H9 (cell line): ENCODE measurements at regions not wholly inside any gene's neighbourhood (a gene's known extent, or its start where the extent isn't known, plus 50 kb on each side); places are given as distances from the start of the nearest gene placed in this dataset.

Experiments used
- DNase-seq: peaks from one replicate; pipeline ENCODE4 v3.0.0-alpha.2; 2017
- H2AFZ ChIP-seq: one replicate; pipeline ENCODE4 v1.6.1; 2013; ENCODE audit warnings: mild to moderate bottlenecking, low read length, control low read depth, moderate library complexity
- H2AK5ac ChIP-seq: 2 replicates; pipeline ENCODE4 v1.6.1; 2013; ENCODE audit warnings: low read length, control low read depth, mixed read lengths; ENCODE audit not compliant: insufficient read length
- H2BK120ac ChIP-seq: one replicate; pipeline ENCODE4 v1.6.1; 2013; ENCODE audit warnings: low read depth, mild to moderate bottlenecking, low read length, control low read depth, inconsistent platforms; ENCODE audit not compliant: poor library complexity, severe bottlenecking
- H2BK12ac ChIP-seq: 2 replicates; pipeline ENCODE4 v1.6.1; 2013; ENCODE audit warnings: low read length, control low read depth, mixed read lengths, low read depth; ENCODE audit not compliant: insufficient read length
- H2BK15ac ChIP-seq: 2 replicates; pipeline ENCODE4 v1.6.1; 2013; ENCODE audit warnings: low read depth, low read length, control low read depth
- H2BK20ac ChIP-seq: one replicate; pipeline ENCODE4 v1.6.1; 2013; ENCODE audit warnings: low read depth, mild to moderate bottlenecking, low read length, control low read depth, inconsistent platforms; ENCODE audit not compliant: poor library complexity, severe bottlenecking
- H2BK5ac ChIP-seq: 2 replicates; pipeline ENCODE4 v1.6.1; 2013; ENCODE audit warnings: low read length, control low read depth, mixed read lengths; ENCODE audit not compliant: insufficient read length
- H3K14ac ChIP-seq: 2 replicates; pipeline ENCODE4 v1.6.1; 2013; ENCODE audit warnings: low read length, control low read depth; ENCODE audit not compliant: insufficient read depth
- H3K18ac ChIP-seq: 2 replicates; pipeline ENCODE4 v1.6.1; 2013; ENCODE audit warnings: low read depth, mild to moderate bottlenecking, mixed read lengths, low read length, control low read depth; ENCODE audit not compliant: insufficient read length
- H3K23ac ChIP-seq: 2 replicates; pipeline ENCODE4 v1.6.1; 2013; ENCODE audit warnings: low read length, control low read depth, mixed read lengths, low read depth; ENCODE audit not compliant: insufficient read length
- H3K23me2 ChIP-seq: 2 replicates; pipeline ENCODE4 v1.6.1; 2013; ENCODE audit warnings: low read depth, mild to moderate bottlenecking, mixed read lengths, low read length, control low read depth; ENCODE audit not compliant: insufficient read length, poor library complexity, severe bottlenecking
- H3K27ac ChIP-seq: 2 replicates; pipeline ENCODE4 v1.5.1; 2013; ENCODE audit warnings: low read length, control low read depth, mixed read lengths, low read depth; ENCODE audit not compliant: insufficient read length
- H3K27me3 ChIP-seq: 2 replicates; pipeline ENCODE4 v1.6.1; 2013; ENCODE audit warnings: low read length, control low read depth, inconsistent platforms; ENCODE audit not compliant: insufficient read depth
- H3K4ac ChIP-seq: 2 replicates; pipeline ENCODE4 v1.6.1; 2013; ENCODE audit warnings: low read depth, mild to moderate bottlenecking, control low read depth, inconsistent platforms, low read length, moderate library complexity
- H3K4me1 ChIP-seq: 2 replicates; pipeline ENCODE4 v1.6.1; 2013; ENCODE audit warnings: low read length, control low read depth, inconsistent platforms; ENCODE audit not compliant: insufficient read depth
- H3K4me2 ChIP-seq: 2 replicates; pipeline ENCODE4 v1.6.1; 2013; ENCODE audit warnings: low read length, control low read depth, mixed read lengths; ENCODE audit not compliant: insufficient read length, insufficient read depth
- H3K56ac ChIP-seq: 2 replicates; pipeline ENCODE4 v1.6.1; 2013; ENCODE audit warnings: low read depth, mild to moderate bottlenecking, mixed read lengths, low read length, control low read depth; ENCODE audit not compliant: insufficient read length
- H3K79me1 ChIP-seq: 2 replicates; pipeline ENCODE4 v1.6.1; 2013; ENCODE audit warnings: low read depth, mild to moderate bottlenecking, moderate library complexity, low read length, control low read depth, inconsistent platforms; ENCODE audit not compliant: insufficient read depth, poor library complexity, severe bottlenecking
- H3K79me2 ChIP-seq: 2 replicates; pipeline ENCODE4 v1.6.1; 2013; ENCODE audit warnings: low read length, control low read depth, inconsistent platforms; ENCODE audit not compliant: insufficient read depth
- H3K9ac ChIP-seq: 2 replicates; pipeline ENCODE4 v1.6.1; 2013; ENCODE audit warnings: low read length, control low read depth, mixed read lengths; ENCODE audit not compliant: insufficient read length; ENCODE audit errors: extremely low read depth
- H3K9me3 ChIP-seq: one replicate; pipeline ENCODE4 v1.6.1; 2013; ENCODE audit warnings: low read depth, low read length, inconsistent platforms; ENCODE audit not compliant: control insufficient read depth
- H3T11ph ChIP-seq: one replicate; pipeline ENCODE4 v1.6.1; 2013; ENCODE audit warnings: mild to moderate bottlenecking, low read length, control low read depth, inconsistent platforms
- H4K20me1 ChIP-seq: one replicate; pipeline ENCODE4 v1.6.1; 2013; ENCODE audit not compliant: control insufficient read depth, insufficient read length, insufficient read depth
- H4K5ac ChIP-seq: 2 replicates; pipeline ENCODE4 v1.6.1; 2013; ENCODE audit warnings: low read depth, mild to moderate bottlenecking, mixed read lengths, low read length, control low read depth; ENCODE audit not compliant: insufficient read length
- H4K8ac ChIP-seq: replicated peaks from 2 replicates; pipeline ENCODE4 v1.6.1; 2013; ENCODE audit warnings: low read length, control low read depth, mixed read lengths, low read depth; ENCODE audit not compliant: insufficient read length
- H4K91ac ChIP-seq: 2 replicates; pipeline ENCODE4 v1.6.1; 2013; ENCODE audit warnings: low read depth, mild to moderate bottlenecking, moderate library complexity, mixed read lengths, low read length, control low read depth; ENCODE audit not compliant: insufficient read length
- H3K27ac Mint-ChIP-seq, 3 experiments: 2 replicates in 2 of 3; 3 replicates in 1 of 3; pipeline ENCODE4 v1.8.0; 2020 to 2021; ENCODE audit warnings: mixed read lengths in 3 of 3, mild to moderate bottlenecking in 1 of 3, moderate library complexity in 1 of 3
- H3K27me3 Mint-ChIP-seq: 2 replicates; pipeline ENCODE4 v1.8.0; 2021; ENCODE audit warnings: low read depth, mild to moderate bottlenecking, moderate library complexity, mixed read lengths
- H3K36me3 Mint-ChIP-seq, 3 experiments: 2 replicates in 2 of 3; 3 replicates in 1 of 3; pipeline ENCODE4 v1.8.0; 2020 to 2021; ENCODE audit warnings: low read depth in 3 of 3, mixed read lengths in 3 of 3; ENCODE audit not compliant: insufficient read depth in 1 of 3
- H3K4me1 Mint-ChIP-seq, 2 experiments: 2 replicates each; pipeline ENCODE4 v1.8.0; 2020; ENCODE audit warnings: mixed read lengths in 2 of 2
- H3K4me3 Mint-ChIP-seq, 2 experiments: 2 replicates in 1 of 2; 3 replicates in 1 of 2; pipeline ENCODE4 v1.8.0; 2020 to 2021; ENCODE audit warnings: mild to moderate bottlenecking in 2 of 2, mixed read lengths in 2 of 2, moderate library complexity in 1 of 2
- H3K9me3 Mint-ChIP-seq, 2 experiments: 2 replicates in 1 of 2; 3 replicates in 1 of 2; pipeline ENCODE4 v1.8.0; 2020; ENCODE audit warnings: mild to moderate bottlenecking in 2 of 2, mixed read lengths in 2 of 2, moderate library complexity in 1 of 2
- TF ChIP-seq, protein P1 (sequence below): fragments of 200-600 bp; sonication (generic); conservative IDR thresholded peaks from 3 replicates; pipeline ENCODE4 v1.8.0; 2021; ENCODE audit warnings: antibody characterized with exemption, mild to moderate bottlenecking

DNA sequence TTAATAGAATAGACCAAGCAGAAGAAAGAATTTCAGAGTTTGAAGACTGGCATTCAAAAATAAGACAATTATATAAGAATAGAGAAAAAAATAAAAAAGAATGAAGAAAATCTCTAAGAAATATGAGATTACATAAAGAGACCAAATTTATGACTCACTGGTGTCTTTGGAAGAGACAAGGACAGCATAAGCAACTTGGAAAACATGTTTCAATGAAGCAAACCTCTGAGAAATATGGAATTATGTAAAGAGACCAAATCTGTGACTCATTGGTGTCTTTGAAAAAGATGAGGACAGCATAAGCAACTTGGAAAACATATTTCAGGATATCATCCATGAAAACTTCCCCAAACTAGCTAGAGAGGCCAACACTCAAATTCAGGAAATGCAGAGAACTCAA is 60.4 kb upstream of the LYPLAL1 start:
- Histone ChIP-seq H4K20me1 (no peaks in the 10 kb centered on the region), H4K91ac (no peak overlapping the region), H3K4me1 (no peaks in the 10 kb centered on the region), H2BK5ac (no peak overlapping the region), H3K79me1 (no peaks in the 10 kb centered on the region), H2BK15ac (no peak overlapping the region), H3K56ac (no peak overlapping the region), H2AFZ (no peak overlapping the region), H3T11ph (no peak overlapping the region), H3K4ac (no peak overlapping the region), H3K18ac (no peak overlapping the region), H2BK12ac (no peak overlapping the region), H3K27ac (no peak overlapping the region), H3K14ac (no peak overlapping the region), H3K9me3 (no peaks in the 10 kb centered on the region), H3K4me2 (no peak overlapping the region), H3K23me2 (no peaks in the 10 kb centered on the region), H3K23ac (no peak overlapping the region), H3K27me3 (no peaks in the 10 kb centered on the region; the same call in 1 of the 2 replicates), H4K5ac (no peak overlapping the region), H2BK120ac (no peak overlapping the region), H4K8ac (no peak overlapping the region), H2AK5ac (no peak overlapping the region), H2BK20ac (no peak overlapping the region), H3K79me2 (no peaks in the 10 kb centered on the region), H3K9ac (no peak overlapping the region)
- TF ChIP-seq, protein P1, sequence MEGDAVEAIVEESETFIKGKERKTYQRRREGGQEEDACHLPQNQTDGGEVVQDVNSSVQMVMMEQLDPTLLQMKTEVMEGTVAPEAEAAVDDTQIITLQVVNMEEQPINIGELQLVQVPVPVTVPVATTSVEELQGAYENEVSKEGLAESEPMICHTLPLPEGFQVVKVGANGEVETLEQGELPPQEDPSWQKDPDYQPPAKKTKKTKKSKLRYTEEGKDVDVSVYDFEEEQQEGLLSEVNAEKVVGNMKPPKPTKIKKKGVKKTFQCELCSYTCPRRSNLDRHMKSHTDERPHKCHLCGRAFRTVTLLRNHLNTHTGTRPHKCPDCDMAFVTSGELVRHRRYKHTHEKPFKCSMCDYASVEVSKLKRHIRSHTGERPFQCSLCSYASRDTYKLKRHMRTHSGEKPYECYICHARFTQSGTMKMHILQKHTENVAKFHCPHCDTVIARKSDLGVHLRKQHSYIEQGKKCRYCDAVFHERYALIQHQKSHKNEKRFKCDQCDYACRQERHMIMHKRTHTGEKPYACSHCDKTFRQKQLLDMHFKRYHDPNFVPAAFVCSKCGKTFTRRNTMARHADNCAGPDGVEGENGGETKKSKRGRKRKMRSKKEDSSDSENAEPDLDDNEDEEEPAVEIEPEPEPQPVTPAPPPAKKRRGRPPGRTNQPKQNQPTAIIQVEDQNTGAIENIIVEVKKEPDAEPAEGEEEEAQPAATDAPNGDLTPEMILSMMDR: no peak
- no peak overlapping the region for H3K4me3 Mint-ChIP-seq
- no peak overlapping the region for H3K27ac Mint-ChIP-seq
- H3K27me3 Mint-ChIP-seq: peaks cover 2% of the 10 kb centered on the region; the same call in 1 of the 2 replicates
- H3K4me1 Mint-ChIP-seq: no peaks in the 10 kb centered on the region
- H3K36me3 Mint-ChIP-seq: peaks cover 2 to 5% (median 2%) of the 10 kb centered on the region in 3 experiments; a peak in 3 of 7 replicates
- H3K9me3 Mint-ChIP-seq: peaks cover 7 to 9% of the 10 kb centered on the region in 2 experiments
- DNase-seq: no peak
